OCI-LY7 (cell line): ENCODE measurements at regions not wholly inside any gene's neighbourhood (a gene's known extent, or its start where the extent isn't known, plus 50 kb on each side); places are given as distances from the start of the nearest gene placed in this dataset.
"Not testable (repeated sequence)": the region's sequence is repeated elsewhere in the genome, so short reads cannot be mapped to it uniquely, and the experiment has no call there.

ENCODE experiments used
- CTCF ChIP-seq: fragments of 200-600 bp; sonication (generic); conservative IDR thresholded peaks from 2 replicates; pipeline ENCODE4 v1.5.1; 2014; ENCODE audit warnings: mild to moderate bottlenecking, antibody characterized with exemption, low read length, moderate library complexity, mixed read lengths
- EZH2phosphoT487 ChIP-seq: fragments of 200-600 bp; sonication (generic); IDR thresholded peaks from 2 replicates; pipeline ENCODE4 v1.6.1; 2018; ENCODE audit warnings: low read depth, borderline replicate concordance, mild to moderate bottlenecking, mixed run types, antibody characterized with exemption, low read length, moderate library complexity, mixed read lengths

DNA sequence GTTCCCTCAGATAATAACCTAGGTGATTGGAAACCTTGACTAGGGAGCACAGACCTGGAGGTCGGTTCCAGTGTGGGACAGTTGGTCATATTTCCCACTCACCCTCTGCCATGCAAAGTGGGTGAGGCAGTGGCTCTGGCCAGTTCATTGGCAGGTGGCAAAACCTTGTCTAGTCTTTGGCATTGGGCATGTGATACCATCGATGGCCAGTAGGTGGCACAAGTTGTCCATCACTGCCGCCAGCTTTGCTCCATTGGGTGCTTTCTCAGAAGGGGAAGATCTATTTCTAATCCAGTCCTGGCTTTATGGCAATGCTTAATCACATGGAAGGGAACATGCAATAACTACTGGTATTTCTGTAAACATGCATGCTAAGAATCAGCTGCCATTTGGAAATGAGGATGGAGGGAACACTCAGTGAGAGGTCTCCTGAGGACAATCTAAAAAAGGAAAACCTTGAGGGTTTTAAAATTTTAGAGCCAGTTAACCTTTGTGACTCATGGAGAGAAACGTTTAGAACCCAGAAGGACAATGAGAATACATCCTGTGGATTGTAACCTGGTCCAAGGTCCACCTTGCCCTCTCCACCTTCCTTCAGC, 207.5 kb upstream of the PLGLB1 start:
- not testable (repeated sequence) for TF ChIP-seq EZH2phosphoT487
- peak; percentile 66 for TF ChIP-seq CTCF
